SK-N-SH treated with all-trans-retinoic acid at 6 μM for 48 hours (cell line): ENCODE measurements at regions not wholly inside any gene's neighbourhood (a gene's known extent, or its start where the extent isn't known, plus 50 kb on each side); places are given as distances from the start of the nearest gene placed in this dataset.

Experiments
- ARNTL ChIP-seq: fragments of 450-650 bp; formaldehyde crosslinking; IDR thresholded peaks from 2 replicates; pipeline ENCODE4 v1.5.0; 2020; ENCODE audit warnings: low read depth, mild to moderate bottlenecking, moderate library complexity, borderline replicate concordance
- CREB5 ChIP-seq: fragments of 250-450 bp; sonication (Bioruptor Pico); IDR thresholded peaks from 2 replicates; pipeline ENCODE4 v1.5.1; 2020; ENCODE audit warnings: low read depth, mild to moderate bottlenecking, moderate library complexity
- PATZ1 ChIP-seq: fragments of 250-450 bp; sonication (Bioruptor Pico); IDR thresholded peaks from 2 replicates; pipeline ENCODE4 v1.8.0; 2020; ENCODE audit warnings: mild to moderate bottlenecking, moderate library complexity, borderline replicate concordance
- PPARA ChIP-seq: fragments of 250-450 bp; sonication (Bioruptor Pico); IDR thresholded peaks from 2 replicates; pipeline ENCODE4 v1.5.0; 2020; ENCODE audit warnings: mild to moderate bottlenecking, borderline replicate concordance
- RARB ChIP-seq: fragments of 250-450 bp; sonication (Bioruptor Pico); IDR thresholded peaks from 2 replicates; pipeline ENCODE4 v1.8.0; 2021; ENCODE audit warnings: mild to moderate bottlenecking, moderate library complexity
- TCF4 ChIP-seq: fragments of 250-450 bp; sonication (Bioruptor Pico); IDR thresholded peaks from 2 replicates; pipeline ENCODE4 v1.8.0; 2021; ENCODE audit warnings: mild to moderate bottlenecking, moderate library complexity, borderline replicate concordance
- TSHZ2 ChIP-seq: fragments of 250-450 bp; sonication (Bioruptor Pico); IDR thresholded peaks from 2 replicates; pipeline ENCODE4 v1.5.0; 2020; ENCODE audit warnings: mild to moderate bottlenecking, moderate library complexity
- ZNF565 ChIP-seq: fragments of 450-650 bp; formaldehyde crosslinking; conservative IDR thresholded peaks from 2 replicates; pipeline ENCODE4 v1.5.0; 2020; ENCODE audit warnings: low read depth, mild to moderate bottlenecking, moderate library complexity
- ZNF8 ChIP-seq: fragments of 450-650 bp; formaldehyde crosslinking; IDR thresholded peaks from 2 replicates; pipeline ENCODE4 v1.5.0; 2020; ENCODE audit warnings: mild to moderate bottlenecking, moderate library complexity

GRCh38 chr6:169838346-169839028, 87.1 kb downstream of the ERMARD start:
- TF ChIP-seq ZNF565 (CRISPR knock-in tag), result no peak
- no peak for TF ChIP-seq PPARA
- no peak for TF ChIP-seq ARNTL (CRISPR knock-in tag)
- TF ChIP-seq PATZ1 (CRISPR knock-in tag), result no peak
- TF ChIP-seq TCF4, result no peak
- TF ChIP-seq CREB5 (CRISPR knock-in tag), result no peak
- TF ChIP-seq RARB (CRISPR knock-in tag), result no peak
- no peak for TF ChIP-seq TSHZ2 (CRISPR knock-in tag)
- TF ChIP-seq ZNF8 (CRISPR knock-in tag), result no peak
